DND-41 (cell line): ENCODE measurements at regions not wholly inside any gene's neighbourhood (a gene's known extent, or its start where the extent isn't known, plus 50 kb on each side); places are given as distances from the start of the nearest gene placed in this dataset.
"Not testable (repeated sequence)": the region's sequence is repeated elsewhere in the genome, so short reads cannot be mapped to it uniquely, and the experiment has no call there.

Experiments used
- ATAC-seq: fragments of 200-7000 bp; cut with Tn5 transposase; 3 replicates; pipeline ENCODE4 v1.9.1; 2021; ENCODE audit warnings: low read depth; ENCODE audit not compliant: insufficient read depth
- DNase-seq: peaks from one replicate; pipeline ENCODE4 v3.0.0-alpha.2; 2020
- H2AFZ ChIP-seq: 2 replicates; pipeline ENCODE4 v1.6.0; 2012; ENCODE audit warnings: low read depth, low read length
- H3K27ac ChIP-seq: 2 replicates; pipeline ENCODE4 v1.5.1; 2012; ENCODE audit warnings: low read length, inconsistent platforms
- H3K27me3 ChIP-seq: fragments of 200-600 bp; sonication (generic); 2 replicates; pipeline ENCODE4 v1.6.0; 2012; ENCODE audit warnings: low read length, mild to moderate bottlenecking, inconsistent platforms; ENCODE audit not compliant: insufficient read depth, poor library complexity
- H3K36me3 ChIP-seq: 2 replicates; pipeline ENCODE4 v1.5.1; 2012; ENCODE audit warnings: low read length, inconsistent platforms; ENCODE audit not compliant: insufficient read depth
- H3K4me1 ChIP-seq: 2 replicates; pipeline ENCODE4 v1.5.1; 2012; ENCODE audit warnings: mild to moderate bottlenecking, low read length; ENCODE audit not compliant: insufficient read depth
- H3K4me2 ChIP-seq: 2 replicates; pipeline ENCODE4 v1.6.0; 2012; ENCODE audit warnings: mild to moderate bottlenecking, moderate library complexity, low read length, inconsistent platforms; ENCODE audit not compliant: insufficient read depth
- H3K4me3 ChIP-seq, 2 experiments: fragments of 200-600 bp in 1 of 2; shearing (Covaris generic) in 1 of 2; 2 replicates each; pipeline ENCODE4 v1.5.1; 2012 to 2016; ENCODE audit warnings: inconsistent platforms in 2 of 2, low read length in 2 of 2, mild to moderate bottlenecking in 2 of 2, low read depth in 1 of 2, moderate library complexity in 1 of 2
- H3K79me2 ChIP-seq: 2 replicates; pipeline ENCODE4 v1.6.0; 2012; ENCODE audit warnings: low read length, inconsistent platforms; ENCODE audit not compliant: insufficient read depth
- H3K9ac ChIP-seq: 2 replicates; pipeline ENCODE4 v1.6.0; 2012; ENCODE audit warnings: low read depth, mild to moderate bottlenecking, inconsistent platforms, low read length, moderate library complexity
- H3K9me3 ChIP-seq: 2 replicates; pipeline ENCODE4 v1.5.1; 2012; ENCODE audit warnings: low read length, moderate library complexity, mild to moderate bottlenecking, inconsistent platforms; ENCODE audit not compliant: insufficient read depth, severe bottlenecking
- H4K20me1 ChIP-seq: 2 replicates; pipeline ENCODE4 v1.6.0; 2012; ENCODE audit warnings: low read length; ENCODE audit not compliant: insufficient read depth
- EZH2 ChIP-seq: IDR thresholded peaks from 3 replicates; pipeline ENCODE4 v1.6.1; 2012; ENCODE audit warnings: borderline replicate concordance, low read depth, mild to moderate bottlenecking, moderate library complexity, low read length, inconsistent platforms; ENCODE audit not compliant: severe bottlenecking
- TF ChIP-seq, protein P1 (sequence below): IDR thresholded peaks from 2 replicates; pipeline ENCODE4 v1.5.1; 2012; ENCODE audit warnings: borderline replicate concordance, low read length, moderate library complexity, mild to moderate bottlenecking; ENCODE audit not compliant: poor library complexity, severe bottlenecking; ENCODE audit errors: extremely low read depth

GRCh38 chr6:119938752-119939151, 589.2 kb upstream of the MAN1A1 start:
- Histone ChIP-seq H3K4me3 (no peak overlapping the region), H3K4me1 (no peaks in the 10 kb centered on the region), H3K9me3 (no peaks in the 10 kb centered on the region), H3K36me3 (no peaks in the 10 kb centered on the region), H3K4me2 (no peak overlapping the region), H2AFZ (no peak overlapping the region), H3K79me2 (no peaks in the 10 kb centered on the region), H3K9ac (no peak overlapping the region), H4K20me1 (no peaks in the 10 kb centered on the region), H3K27ac (no peak overlapping the region), H3K27me3 (no peaks in the 10 kb centered on the region)
- TF ChIP-seq, protein P1, sequence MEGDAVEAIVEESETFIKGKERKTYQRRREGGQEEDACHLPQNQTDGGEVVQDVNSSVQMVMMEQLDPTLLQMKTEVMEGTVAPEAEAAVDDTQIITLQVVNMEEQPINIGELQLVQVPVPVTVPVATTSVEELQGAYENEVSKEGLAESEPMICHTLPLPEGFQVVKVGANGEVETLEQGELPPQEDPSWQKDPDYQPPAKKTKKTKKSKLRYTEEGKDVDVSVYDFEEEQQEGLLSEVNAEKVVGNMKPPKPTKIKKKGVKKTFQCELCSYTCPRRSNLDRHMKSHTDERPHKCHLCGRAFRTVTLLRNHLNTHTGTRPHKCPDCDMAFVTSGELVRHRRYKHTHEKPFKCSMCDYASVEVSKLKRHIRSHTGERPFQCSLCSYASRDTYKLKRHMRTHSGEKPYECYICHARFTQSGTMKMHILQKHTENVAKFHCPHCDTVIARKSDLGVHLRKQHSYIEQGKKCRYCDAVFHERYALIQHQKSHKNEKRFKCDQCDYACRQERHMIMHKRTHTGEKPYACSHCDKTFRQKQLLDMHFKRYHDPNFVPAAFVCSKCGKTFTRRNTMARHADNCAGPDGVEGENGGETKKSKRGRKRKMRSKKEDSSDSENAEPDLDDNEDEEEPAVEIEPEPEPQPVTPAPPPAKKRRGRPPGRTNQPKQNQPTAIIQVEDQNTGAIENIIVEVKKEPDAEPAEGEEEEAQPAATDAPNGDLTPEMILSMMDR, result no peak
- no peak for TF ChIP-seq EZH2
- ATAC-seq (no peak), DNase-seq (no peak)

DNA sequence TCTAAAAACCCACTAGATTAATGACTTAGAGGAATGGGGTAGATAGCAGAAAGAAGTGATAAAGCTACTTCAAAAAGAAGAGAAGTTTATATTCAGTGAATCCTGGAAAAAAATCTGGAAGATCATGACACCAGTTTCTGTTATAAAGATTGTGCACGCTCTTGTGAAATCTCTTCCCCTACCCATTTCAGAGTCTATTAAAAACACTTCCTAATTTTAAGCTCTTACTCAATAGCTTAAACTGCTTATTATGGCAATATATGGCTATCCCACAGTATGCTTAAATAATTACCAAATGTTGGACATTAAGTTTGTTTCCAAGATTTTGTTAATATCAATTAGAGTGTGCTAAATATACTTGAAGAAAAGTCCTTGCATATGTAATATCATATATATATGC, 585.3 kb upstream of the MAN1A1 start:
- H3K9me3 ChIP-seq, result no peaks in the 10 kb centered on the region
- H3K27me3 ChIP-seq, result no peaks in the 10 kb centered on the region
- H3K79me2 ChIP-seq, result no peaks in the 10 kb centered on the region
- no peak overlapping the region for H3K4me3 ChIP-seq
- TF ChIP-seq, protein P1, result no peak
- no peak for TF ChIP-seq EZH2
- H3K9ac ChIP-seq, result no peak overlapping the region
- no peaks in the 10 kb centered on the region for H3K36me3 ChIP-seq
- no peak overlapping the region for H3K4me2 ChIP-seq
- DNase-seq, result no peak
- no peak for ATAC-seq
- no peaks in the 10 kb centered on the region for H4K20me1 ChIP-seq
- no peaks in the 10 kb centered on the region for H3K4me1 ChIP-seq
- H2AFZ ChIP-seq, result no peak overlapping the region
- no peak overlapping the region for H3K27ac ChIP-seq

DNA sequence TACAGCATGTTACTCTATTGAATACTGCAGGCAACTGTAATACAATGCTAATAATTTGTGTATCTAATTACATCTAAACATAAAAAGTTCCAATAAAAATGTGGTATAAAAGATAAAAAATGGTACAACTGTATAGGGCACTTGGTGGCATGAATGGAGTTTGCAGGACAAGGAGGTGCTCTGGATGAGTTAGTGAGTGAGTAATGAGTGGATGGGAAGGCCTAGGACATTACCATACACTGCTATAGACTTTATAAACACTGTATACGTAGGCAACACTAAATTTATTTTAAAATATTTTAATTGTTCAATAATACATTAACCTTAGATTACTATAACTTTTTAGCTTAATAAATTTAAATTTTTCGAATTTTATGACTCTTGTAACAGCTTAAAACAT, 579.6 kb upstream of the MAN1A1 start:
- Histone ChIP-seq H3K9ac (no peak overlapping the region), H3K4me2 (no peak overlapping the region), H3K27ac (no peak overlapping the region), H3K79me2 (no peaks in the 10 kb centered on the region), H4K20me1 (no peaks in the 10 kb centered on the region), H3K36me3 (no peaks in the 10 kb centered on the region), H3K4me3 (no peak overlapping the region), H2AFZ (no peak overlapping the region), H3K9me3 (peaks cover 6% of the 10 kb centered on the region), H3K4me1 (no peaks in the 10 kb centered on the region), H3K27me3 (no peaks in the 10 kb centered on the region)
- no peak for TF ChIP-seq EZH2
- TF ChIP-seq, protein P1, result no peak
- ATAC-seq, result no peak
- no peak for DNase-seq

DNA sequence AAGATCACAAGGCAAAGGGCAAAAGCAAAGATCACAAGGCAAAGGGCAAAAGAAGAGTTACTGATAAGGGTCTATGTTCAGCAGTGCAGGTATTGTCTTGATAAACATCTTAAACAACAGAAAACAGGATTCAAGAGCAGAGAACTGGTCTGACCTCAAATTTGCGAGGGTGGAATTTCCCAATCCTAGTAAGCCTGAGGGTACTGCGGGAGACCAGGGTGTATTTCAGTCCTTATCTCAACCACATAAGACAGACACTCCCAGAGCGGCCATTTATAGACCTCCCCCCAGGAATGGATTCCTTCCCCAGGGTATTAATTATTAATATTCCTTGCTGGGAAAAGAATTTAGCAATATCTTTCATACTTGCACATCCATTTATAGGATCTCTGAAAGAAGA, 575.3 kb upstream of the MAN1A1 start:
- not testable (repeated sequence) for H3K4me1 ChIP-seq, H3K9ac ChIP-seq, H3K27ac ChIP-seq, H4K20me1 ChIP-seq, H3K27me3 ChIP-seq, ATAC-seq, H3K4me3 ChIP-seq, H3K36me3 ChIP-seq, H2AFZ ChIP-seq, H3K4me2 ChIP-seq, H3K79me2 ChIP-seq
- peaks cover 23% of the 10 kb centered on the region for H3K9me3 ChIP-seq
- peak; percentile 4 for DNase-seq
